GM23338 (cell line): ENCODE measurements at regions not wholly inside any gene's neighbourhood (a gene's known extent, or its start where the extent isn't known, plus 50 kb on each side); places are given as distances from the start of the nearest gene placed in this dataset.

Source experiments
- ATAC-seq: fragments of 200-7000 bp; cut with Tn5 transposase; 3 replicates; pipeline ENCODE4 v1.9.1; 2020
- DNase-seq: peaks from one replicate; pipeline ENCODE4 v3.0.0-alpha.2; 2015; ENCODE audit warnings: low spot score
- H2AFZ ChIP-seq: fragments of 200-600 bp; sonication (generic); 2 replicates; pipeline ENCODE4 v1.8.0; 2016; ENCODE audit warnings: antibody characterized with exemption, mild to moderate bottlenecking, moderate library complexity
- H3F3A ChIP-seq: fragments of 200-600 bp; sonication (generic); replicated peaks from 2 replicates; pipeline ENCODE4 v1.8.0; 2017; ENCODE audit warnings: antibody characterized with exemption, mixed run types, low read depth
- H3K27ac ChIP-seq: fragments of 200-600 bp; sonication (generic); 2 replicates; pipeline ENCODE4 v1.6.1; 2016; ENCODE audit warnings: low read depth
- H3K27me3 ChIP-seq: fragments of 200-600 bp; sonication (generic); 2 replicates; pipeline ENCODE4 v1.8.0; 2016; ENCODE audit warnings: mild to moderate bottlenecking, mixed run types, moderate library complexity; ENCODE audit not compliant: insufficient read depth
- H3K36me3 ChIP-seq: fragments of 200-600 bp; sonication (generic); 2 replicates; pipeline ENCODE4 v1.8.0; 2016; ENCODE audit warnings: mild to moderate bottlenecking; ENCODE audit not compliant: insufficient read depth
- H3K4me1 ChIP-seq: fragments of 200-600 bp; sonication (generic); 2 replicates; pipeline ENCODE4 v1.8.0; 2016; ENCODE audit warnings: mild to moderate bottlenecking, moderate library complexity; ENCODE audit not compliant: insufficient read depth
- H3K4me2 ChIP-seq: fragments of 200-600 bp; sonication (generic); 2 replicates; pipeline ENCODE4 v1.7.1; 2017; ENCODE audit warnings: mixed run types
- H3K4me3 ChIP-seq: fragments of 200-600 bp; sonication (generic); 2 replicates; pipeline ENCODE4 v1.6.1; 2016; ENCODE audit warnings: mixed run types
- H3K79me2 ChIP-seq: fragments of 200-600 bp; sonication (generic); replicated peaks from 2 replicates; pipeline ENCODE4 v1.8.0; 2017; ENCODE audit warnings: mild to moderate bottlenecking; ENCODE audit not compliant: insufficient read depth
- H3K9me2 ChIP-seq: fragments of 200-600 bp; sonication (generic); 2 replicates; pipeline ENCODE4 v1.8.0; 2017; ENCODE audit not compliant: insufficient read depth
- H4K20me1 ChIP-seq: fragments of 200-600 bp; sonication (generic); replicated peaks from 2 replicates; pipeline ENCODE4 v1.8.0; 2017; ENCODE audit warnings: mild to moderate bottlenecking; ENCODE audit not compliant: insufficient read depth
- H3K27ac Mint-ChIP-seq: 2 replicates; pipeline ENCODE4 v1.8.0; 2020; ENCODE audit warnings: inconsistent platforms, mild to moderate bottlenecking, moderate library complexity, mixed read lengths
- H3K27me3 Mint-ChIP-seq: 3 replicates; pipeline ENCODE4 v1.8.0; 2022; ENCODE audit warnings: low read depth, mild to moderate bottlenecking, moderate library complexity, mixed read lengths, inconsistent platforms; ENCODE audit not compliant: insufficient read depth, poor library complexity
- H3K36me3 Mint-ChIP-seq: 3 replicates; pipeline ENCODE4 v1.8.0; 2021; ENCODE audit warnings: low read depth, mild to moderate bottlenecking, inconsistent platforms, moderate library complexity, mixed read lengths
- H3K4me1 Mint-ChIP-seq: 3 replicates; pipeline ENCODE4 v1.8.0; 2020; ENCODE audit warnings: mild to moderate bottlenecking, inconsistent platforms, mixed read lengths
- H3K4me3 Mint-ChIP-seq: 3 replicates; pipeline ENCODE4 v1.8.0; 2021; ENCODE audit warnings: moderate library complexity, mild to moderate bottlenecking, inconsistent platforms, mixed read lengths
- H3K9me3 Mint-ChIP-seq: 3 replicates; pipeline ENCODE4 v1.8.0; 2020; ENCODE audit warnings: moderate library complexity, mild to moderate bottlenecking, inconsistent platforms, mixed read lengths
- EZH2 ChIP-seq: fragments of 200-600 bp; sonication (generic); IDR thresholded peaks from one replicate; pipeline ENCODE4 v1.8.0; 2017; ENCODE audit warnings: antibody characterized with exemption, mild to moderate bottlenecking, low read depth; ENCODE audit not compliant: unreplicated experiment
- EZH2phosphoT487 ChIP-seq: fragments of 200-600 bp; sonication (generic); IDR thresholded peaks from one replicate; pipeline ENCODE4 v1.8.1; 2018; ENCODE audit warnings: antibody characterized with exemption; ENCODE audit not compliant: unreplicated experiment
- STAT1 ChIP-seq: IDR thresholded peaks from one replicate; pipeline ENCODE4 v1.6.1; 2016; ENCODE audit warnings: antibody characterized with exemption; ENCODE audit not compliant: unreplicated experiment
- ZNF114 ChIP-seq: fragments of 250-450 bp; sonication (Bioruptor Pico); IDR thresholded peaks from 2 replicates; pipeline ENCODE4 v1.5.0; 2020; ENCODE audit warnings: mild to moderate bottlenecking, moderate library complexity
- TF ChIP-seq, protein P1 (sequence below), 2 experiments: fragments of 200-600 bp in 1 of 2; sonication (generic) in 1 of 2; conservative IDR thresholded peaks; 2 replicates each; pipeline versions ENCODE4 v1.5.1 to v1.6.1; 2016 to 2017; ENCODE audit warnings: antibody characterized with exemption in 2 of 2, low read depth in 2 of 2, mild to moderate bottlenecking in 2 of 2, moderate library complexity in 1 of 2

DNA sequence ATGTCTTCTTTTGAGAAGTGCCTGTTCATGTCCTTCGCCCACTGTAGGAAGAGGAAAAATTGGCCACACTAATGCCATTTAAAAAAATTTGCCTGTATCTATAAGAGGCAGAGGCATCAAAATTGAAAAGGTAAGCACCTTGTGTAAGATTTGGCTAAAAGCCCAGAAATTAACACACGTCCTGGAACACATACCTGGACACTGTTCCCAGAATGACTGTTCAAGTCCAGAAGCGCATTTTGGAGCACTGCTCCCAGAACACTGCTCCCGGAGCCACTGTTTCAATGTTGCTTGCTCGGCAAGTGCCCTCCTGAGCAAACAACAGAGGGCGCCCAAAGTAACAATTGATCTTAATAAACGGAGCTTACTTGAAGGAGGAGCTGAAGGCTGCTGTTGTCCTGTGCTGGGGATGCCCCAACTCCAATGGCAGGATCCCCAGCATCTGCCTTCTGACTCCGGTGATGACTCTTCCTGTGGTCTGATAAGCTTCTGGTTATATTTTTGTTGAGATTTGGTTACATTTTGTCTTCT, 1958.6 kb downstream of the C4orf33 start:
- Histone ChIP-seq H3K27me3 (no peaks in the 10 kb centered on the region), H3K4me3 (no peak overlapping the region), H4K20me1 (no peaks in the 10 kb centered on the region), H3K4me2 (no peak overlapping the region), H3F3A (no peaks in the 10 kb centered on the region), H3K36me3 (no peaks in the 10 kb centered on the region), H2AFZ (no peak overlapping the region), H3K79me2 (no peaks in the 10 kb centered on the region), H3K9me2 (no peaks in the 10 kb centered on the region), H3K27ac (no peak overlapping the region), H3K4me1 (no peaks in the 10 kb centered on the region)
- no peak overlapping the region for H3K27ac Mint-ChIP-seq
- peaks cover 4% of the 10 kb centered on the region; the same call in 1 of the 3 replicates for H3K36me3 Mint-ChIP-seq
- H3K4me3 Mint-ChIP-seq = no peak overlapping the region
- no peaks in the 10 kb centered on the region for H3K4me1 Mint-ChIP-seq
- ATAC-seq = peak; percentile 41
- no peaks in the 10 kb centered on the region for H3K27me3 Mint-ChIP-seq
- peak; percentile 59 for DNase-seq
- peaks cover 13% of the 10 kb centered on the region for H3K9me3 Mint-ChIP-seq
- TF ChIP-seq ZNF114 (CRISPR knock-in tag) = no peak
- TF ChIP-seq, protein P1, sequence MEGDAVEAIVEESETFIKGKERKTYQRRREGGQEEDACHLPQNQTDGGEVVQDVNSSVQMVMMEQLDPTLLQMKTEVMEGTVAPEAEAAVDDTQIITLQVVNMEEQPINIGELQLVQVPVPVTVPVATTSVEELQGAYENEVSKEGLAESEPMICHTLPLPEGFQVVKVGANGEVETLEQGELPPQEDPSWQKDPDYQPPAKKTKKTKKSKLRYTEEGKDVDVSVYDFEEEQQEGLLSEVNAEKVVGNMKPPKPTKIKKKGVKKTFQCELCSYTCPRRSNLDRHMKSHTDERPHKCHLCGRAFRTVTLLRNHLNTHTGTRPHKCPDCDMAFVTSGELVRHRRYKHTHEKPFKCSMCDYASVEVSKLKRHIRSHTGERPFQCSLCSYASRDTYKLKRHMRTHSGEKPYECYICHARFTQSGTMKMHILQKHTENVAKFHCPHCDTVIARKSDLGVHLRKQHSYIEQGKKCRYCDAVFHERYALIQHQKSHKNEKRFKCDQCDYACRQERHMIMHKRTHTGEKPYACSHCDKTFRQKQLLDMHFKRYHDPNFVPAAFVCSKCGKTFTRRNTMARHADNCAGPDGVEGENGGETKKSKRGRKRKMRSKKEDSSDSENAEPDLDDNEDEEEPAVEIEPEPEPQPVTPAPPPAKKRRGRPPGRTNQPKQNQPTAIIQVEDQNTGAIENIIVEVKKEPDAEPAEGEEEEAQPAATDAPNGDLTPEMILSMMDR (conservative IDR thresholded peaks at IDR 0.05; ENCODE audit: low read depth in 2 of 2) = peak; percentile 45 to 64
- no peak for TF ChIP-seq EZH2phosphoT487

DNA sequence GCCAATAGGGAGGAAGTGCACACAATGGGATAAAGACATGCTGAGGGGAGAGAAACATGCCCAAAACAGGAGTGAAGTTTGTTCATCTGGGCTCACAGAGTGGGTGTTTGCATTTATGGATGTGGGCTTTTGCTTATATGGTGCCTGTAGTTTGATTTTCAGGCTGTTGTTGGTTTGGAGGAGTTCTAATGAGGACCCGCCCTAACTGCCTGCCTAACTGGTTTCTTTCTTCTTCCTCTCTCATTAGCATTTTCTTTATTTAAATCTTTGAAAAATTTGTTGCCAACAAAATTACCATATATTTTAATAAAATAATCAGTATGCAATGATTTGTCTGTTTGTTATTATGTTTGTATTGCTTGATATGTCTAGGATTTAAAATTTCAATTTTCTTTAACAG, 1965.8 kb downstream of the C4orf33 start:
- no peaks in the 10 kb centered on the region for H3K27me3 ChIP-seq
- H3K4me1 ChIP-seq = no peaks in the 10 kb centered on the region
- no peak overlapping the region for H3K4me3 ChIP-seq
- H3F3A ChIP-seq = no peaks in the 10 kb centered on the region
- Mint-ChIP-seq H3K9me3 (peaks cover 56% of the 10 kb centered on the region), H3K4me3 (no peak overlapping the region), H3K36me3 (peaks cover 48% of the 10 kb centered on the region), H3K27me3 (peaks cover 1% of the 10 kb centered on the region), H3K4me1 (no peaks in the 10 kb centered on the region), H3K27ac (no peak overlapping the region)
- ATAC-seq (no peak), DNase-seq (no peak)
- H3K9me2 ChIP-seq = no peaks in the 10 kb centered on the region
- H2AFZ ChIP-seq = no peak overlapping the region
- H3K79me2 ChIP-seq = no peaks in the 10 kb centered on the region
- no peak overlapping the region for H3K27ac ChIP-seq
- no peaks in the 10 kb centered on the region for H4K20me1 ChIP-seq
- TF ChIP-seq EZH2 = no peak
- H3K36me3 ChIP-seq = peaks cover 19% of the 10 kb centered on the region; the same call in 1 of the 2 replicates
- H3K4me2 ChIP-seq = no peak overlapping the region

DNA sequence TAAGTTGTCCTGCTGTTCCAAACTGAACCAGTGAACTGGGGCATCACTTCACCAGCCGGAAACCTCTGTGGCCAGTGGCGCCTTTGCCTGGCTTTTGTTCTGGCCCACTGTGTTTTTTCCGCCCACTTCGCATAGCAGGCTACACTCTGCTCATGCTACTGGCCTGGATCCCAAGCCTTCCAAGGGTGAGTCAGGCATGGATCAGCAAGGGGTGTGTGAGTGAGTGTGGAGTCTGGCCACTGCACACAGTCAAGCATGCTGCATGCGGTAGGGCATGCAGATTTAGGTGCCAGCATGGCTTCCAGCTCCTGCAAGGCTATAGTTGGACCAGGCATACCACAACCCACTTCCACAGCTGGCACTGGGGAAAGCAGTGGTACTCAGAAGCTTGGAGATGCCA, 1967.9 kb downstream of the C4orf33 start:
- no peaks in the 10 kb centered on the region for H3F3A ChIP-seq
- no peak overlapping the region for H3K4me2 ChIP-seq
- Mint-ChIP-seq H3K9me3 (peaks cover 59% of the 10 kb centered on the region), H3K4me3 (no peak overlapping the region), H3K4me1 (no peaks in the 10 kb centered on the region), H3K36me3 (peaks cover 52% of the 10 kb centered on the region), H3K27me3 (peaks cover 1% of the 10 kb centered on the region), H3K27ac (no peak overlapping the region)
- no peaks in the 10 kb centered on the region for H3K27me3 ChIP-seq
- DNase-seq (no peak), ATAC-seq (no peak)
- no peaks in the 10 kb centered on the region for H3K4me1 ChIP-seq
- TF ChIP-seq STAT1 (no peak), EZH2 (no peak), ZNF114 (CRISPR knock-in tag) (no peak)
- no peaks in the 10 kb centered on the region for H3K79me2 ChIP-seq
- no peak overlapping the region for H3K4me3 ChIP-seq
- H3K9me2 ChIP-seq = no peaks in the 10 kb centered on the region
- H3K36me3 ChIP-seq = peaks cover 19% of the 10 kb centered on the region; the same call in 1 of the 2 replicates
- H4K20me1 ChIP-seq = no peaks in the 10 kb centered on the region
- H3K27ac ChIP-seq = no peak overlapping the region
- no peak overlapping the region for H2AFZ ChIP-seq
